ENCODE measurements at regions not wholly inside any gene's neighbourhood (a gene's known extent, or its start where the extent isn't known, plus 50 kb on each side); places are given as distances from the start of the nearest gene placed in this dataset.

DNA sequence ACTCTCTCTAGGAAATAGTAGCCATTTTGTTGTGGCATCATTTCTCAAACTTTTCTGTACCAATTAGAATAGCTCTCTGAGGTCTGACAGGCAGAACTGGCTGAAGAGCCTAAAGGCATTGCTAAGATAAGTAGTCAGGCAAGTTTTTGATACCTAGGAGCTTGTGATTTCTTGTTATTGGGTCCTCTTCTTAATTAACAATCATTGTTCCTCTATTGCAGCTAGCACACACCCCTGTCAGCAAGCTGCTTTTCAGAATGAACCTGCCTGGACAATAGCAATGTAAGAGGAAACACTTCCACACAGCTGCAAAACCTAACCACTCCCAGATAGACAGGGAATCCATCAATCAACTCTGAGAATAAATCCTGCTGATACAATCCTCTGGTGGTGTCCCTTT is 403.9 kb upstream of the TBL1XR1 start:
- H3K27ac ChIP-seq (ENCODE audit: low read depth, low read length) = no peak overlapping the region
- TF ChIP-seq, protein P1, sequence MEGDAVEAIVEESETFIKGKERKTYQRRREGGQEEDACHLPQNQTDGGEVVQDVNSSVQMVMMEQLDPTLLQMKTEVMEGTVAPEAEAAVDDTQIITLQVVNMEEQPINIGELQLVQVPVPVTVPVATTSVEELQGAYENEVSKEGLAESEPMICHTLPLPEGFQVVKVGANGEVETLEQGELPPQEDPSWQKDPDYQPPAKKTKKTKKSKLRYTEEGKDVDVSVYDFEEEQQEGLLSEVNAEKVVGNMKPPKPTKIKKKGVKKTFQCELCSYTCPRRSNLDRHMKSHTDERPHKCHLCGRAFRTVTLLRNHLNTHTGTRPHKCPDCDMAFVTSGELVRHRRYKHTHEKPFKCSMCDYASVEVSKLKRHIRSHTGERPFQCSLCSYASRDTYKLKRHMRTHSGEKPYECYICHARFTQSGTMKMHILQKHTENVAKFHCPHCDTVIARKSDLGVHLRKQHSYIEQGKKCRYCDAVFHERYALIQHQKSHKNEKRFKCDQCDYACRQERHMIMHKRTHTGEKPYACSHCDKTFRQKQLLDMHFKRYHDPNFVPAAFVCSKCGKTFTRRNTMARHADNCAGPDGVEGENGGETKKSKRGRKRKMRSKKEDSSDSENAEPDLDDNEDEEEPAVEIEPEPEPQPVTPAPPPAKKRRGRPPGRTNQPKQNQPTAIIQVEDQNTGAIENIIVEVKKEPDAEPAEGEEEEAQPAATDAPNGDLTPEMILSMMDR (IDR thresholded peaks at IDR 0.05; ENCODE audit: extremely low read depth, low read depth, low read length) = no peak
- no peaks in the 10 kb centered on the region for H3K79me2 ChIP-seq (ENCODE audit: insufficient read depth, low read length)
- H3K27me3 ChIP-seq (ENCODE audit: insufficient read depth, low read length) = no peaks in the 10 kb centered on the region
- H3K9me3 ChIP-seq (ENCODE audit: low read depth, low read length) = no peaks in the 10 kb centered on the region
- no peak overlapping the region for H3K4me2 ChIP-seq (ENCODE audit: insufficient read depth, low read length)
- H4K20me1 ChIP-seq (ENCODE audit: insufficient read depth, low read length) = no peaks in the 10 kb centered on the region
- peak overlapping the region; percentile 51 for H2AFZ ChIP-seq (ENCODE audit: low read length)
- peaks cover 25% of the 10 kb centered on the region for H3K4me1 ChIP-seq (ENCODE audit: insufficient read depth, low read length)
- no peaks in the 10 kb centered on the region for H3K36me3 ChIP-seq (ENCODE audit: insufficient read depth, low read length)
- DNase-seq (ENCODE audit: insufficient read length, low spot score, missing footprints) = no peak
- H3K4me3 ChIP-seq (ENCODE audit: insufficient read depth, low read length) = no peak overlapping the region

DNA sequence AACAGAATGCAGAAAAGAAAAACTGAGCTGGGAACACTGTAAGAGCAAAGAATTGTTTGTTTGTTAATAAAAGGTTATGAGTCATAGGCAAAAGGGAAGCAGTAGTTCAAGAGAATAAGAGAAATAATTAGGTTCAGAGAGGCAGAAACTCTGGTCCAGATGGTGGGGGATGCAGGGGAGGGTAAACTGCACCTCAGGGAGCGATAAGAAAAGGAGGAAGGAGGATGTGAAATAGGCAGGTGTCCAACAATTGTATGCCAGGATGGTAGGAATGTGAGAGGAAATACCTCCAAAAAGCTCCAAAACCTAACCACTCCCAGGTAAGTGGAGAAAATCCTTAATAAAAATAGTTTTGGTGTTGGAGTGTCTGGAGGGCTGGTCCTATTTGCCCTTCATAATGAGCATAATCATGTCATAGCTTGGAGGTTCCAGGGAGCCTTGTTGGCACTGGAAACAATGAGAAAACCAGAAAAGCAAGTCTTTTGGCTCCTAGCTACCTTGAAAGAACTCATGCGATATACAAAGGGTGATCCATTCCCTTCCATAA is 405.4 kb upstream of the TBL1XR1 start:
- Histone ChIP-seq H2AFZ (ENCODE audit: low read length) (no peak overlapping the region), H3K4me2 (ENCODE audit: insufficient read depth, low read length) (no peak overlapping the region), H3K36me3 (ENCODE audit: insufficient read depth, low read length) (no peaks in the 10 kb centered on the region), H3K9me3 (ENCODE audit: low read depth, low read length) (no peaks in the 10 kb centered on the region), H4K20me1 (ENCODE audit: insufficient read depth, low read length) (no peaks in the 10 kb centered on the region), H3K27me3 (ENCODE audit: insufficient read depth, low read length) (no peaks in the 10 kb centered on the region), H3K4me1 (ENCODE audit: insufficient read depth, low read length) (peaks cover 10% of the 10 kb centered on the region), H3K27ac (ENCODE audit: low read depth, low read length) (no peak overlapping the region), H3K79me2 (ENCODE audit: insufficient read depth, low read length) (no peaks in the 10 kb centered on the region), H3K4me3 (ENCODE audit: insufficient read depth, low read length) (no peak overlapping the region)
- no peak for DNase-seq (ENCODE audit: insufficient read length, low spot score, missing footprints)
- TF ChIP-seq, protein P1 (IDR thresholded peaks at IDR 0.05; ENCODE audit: extremely low read depth, low read depth, low read length) = no peak

DNA sequence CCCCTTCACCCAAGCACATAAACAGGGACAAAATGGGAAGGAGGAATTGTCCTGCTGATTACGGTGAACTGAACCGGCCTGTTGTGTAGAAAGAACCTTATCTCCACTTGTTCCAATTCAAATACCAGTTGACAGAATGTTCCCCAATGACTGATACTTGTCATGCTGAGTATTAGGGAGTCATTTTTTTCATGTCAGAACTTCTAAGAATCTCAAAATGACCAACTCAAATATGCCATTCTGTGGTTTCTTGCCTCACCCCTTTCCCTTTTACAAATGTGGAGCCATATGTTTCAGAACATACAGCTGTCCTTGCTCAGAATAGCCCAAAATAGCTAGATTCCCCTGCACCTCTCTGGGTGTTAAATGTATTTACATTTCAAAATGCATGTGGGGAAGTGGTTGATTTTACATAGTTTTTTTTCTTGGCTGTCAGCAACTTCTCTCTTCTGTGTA is 405.9 kb upstream of the TBL1XR1 start:
- H3K9me3 ChIP-seq (ENCODE audit: low read depth, low read length) = no peaks in the 10 kb centered on the region
- no peaks in the 10 kb centered on the region for H3K27me3 ChIP-seq (ENCODE audit: insufficient read depth, low read length)
- no peaks in the 10 kb centered on the region for H3K79me2 ChIP-seq (ENCODE audit: insufficient read depth, low read length)
- DNase-seq (ENCODE audit: insufficient read length, low spot score, missing footprints) = no peak
- no peak overlapping the region for H2AFZ ChIP-seq (ENCODE audit: low read length)
- peaks cover 5% of the 10 kb centered on the region for H3K4me1 ChIP-seq (ENCODE audit: insufficient read depth, low read length)
- H4K20me1 ChIP-seq (ENCODE audit: insufficient read depth, low read length) = no peaks in the 10 kb centered on the region
- H3K4me3 ChIP-seq (ENCODE audit: insufficient read depth, low read length) = no peak overlapping the region
- TF ChIP-seq, protein P1 (IDR thresholded peaks at IDR 0.05; ENCODE audit: extremely low read depth, low read depth, low read length) = no peak
- H3K36me3 ChIP-seq (ENCODE audit: insufficient read depth, low read length) = no peaks in the 10 kb centered on the region
- H3K4me2 ChIP-seq (ENCODE audit: insufficient read depth, low read length) = no peak overlapping the region
- H3K27ac ChIP-seq (ENCODE audit: low read depth, low read length) = no peak overlapping the region

DNA sequence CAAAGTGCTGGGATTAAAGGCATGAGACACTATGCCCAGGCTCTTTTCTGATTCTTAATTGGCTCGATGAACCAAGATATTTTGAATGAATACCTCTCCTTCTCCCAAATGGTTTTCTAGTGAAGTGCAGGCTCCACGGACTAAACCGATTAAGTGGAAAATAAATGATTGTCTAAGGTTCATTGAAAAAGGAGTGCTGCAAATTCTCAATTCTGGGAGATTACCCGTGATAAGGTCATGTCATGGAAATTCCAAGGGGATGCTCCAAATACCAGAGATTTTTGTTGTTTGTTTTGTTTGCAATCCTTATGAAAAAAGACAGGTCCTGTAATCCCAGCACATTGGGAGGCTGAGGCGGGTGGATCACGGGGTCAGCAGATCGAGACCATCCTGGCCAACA is 406.9 kb upstream of the TBL1XR1 start:
- H3K27ac ChIP-seq (ENCODE audit: low read depth, low read length) = no peak overlapping the region
- H4K20me1 ChIP-seq (ENCODE audit: insufficient read depth, low read length) = no peaks in the 10 kb centered on the region
- no peaks in the 10 kb centered on the region for H3K27me3 ChIP-seq (ENCODE audit: insufficient read depth, low read length)
- H2AFZ ChIP-seq (ENCODE audit: low read length) = no peak overlapping the region
- no peaks in the 10 kb centered on the region for H3K9me3 ChIP-seq (ENCODE audit: low read depth, low read length)
- TF ChIP-seq, protein P1 (IDR thresholded peaks at IDR 0.05; ENCODE audit: extremely low read depth, low read depth, low read length) = no peak
- H3K4me1 ChIP-seq (ENCODE audit: insufficient read depth, low read length) = no peaks in the 10 kb centered on the region
- no peak overlapping the region for H3K4me2 ChIP-seq (ENCODE audit: insufficient read depth, low read length)
- no peak for DNase-seq (ENCODE audit: insufficient read length, low spot score, missing footprints)
- no peaks in the 10 kb centered on the region for H3K79me2 ChIP-seq (ENCODE audit: insufficient read depth, low read length)
- no peaks in the 10 kb centered on the region for H3K36me3 ChIP-seq (ENCODE audit: insufficient read depth, low read length)
- H3K4me3 ChIP-seq (ENCODE audit: insufficient read depth, low read length) = no peak overlapping the region

Data from osteoblast (primary cell).